HG02970 (cell line): ENCODE measurements at regions not wholly inside any gene's neighbourhood (a gene's known extent, or its start where the extent isn't known, plus 50 kb on each side); places are given as distances from the start of the nearest gene placed in this dataset.
"Not testable (repeated sequence)": the region's sequence is repeated elsewhere in the genome, so short reads cannot be mapped to it uniquely, and the experiment has no call there.

ENCODE experiments used
- ATAC-seq: cut with Tn5 transposase; IDR thresholded peaks from one replicate; pipeline ENCODE4 v1.9.1; 2021; ENCODE audit warnings: mild to moderate bottlenecking, moderate library complexity, moderate number of reproducible peaks; ENCODE audit not compliant: unreplicated experiment, low FRiP score

- ATAC-seq, result no peak
These were observed 54.7 kb upstream of the NRIP1 start for GRCh38 chr21:15119486-15119885.

GRCh38 chr21:15121097-15121654 is 56.4 kb upstream of the NRIP1 start:
- ATAC-seq, result no peak

GRCh38 chr21:15121655-15122120 is 56.9 kb upstream of the NRIP1 start:
- no peak for ATAC-seq

GRCh38 chr21:15122241-15122640 is 57.4 kb upstream of the NRIP1 start:
- no peak for ATAC-seq

GRCh38 chr21:15124731-15125130 is 59.9 kb upstream of the NRIP1 start:
- ATAC-seq, result no peak

GRCh38 chr21:15126948-15127347 is 62.1 kb upstream of the NRIP1 start:
- ATAC-seq, result no peak

- no peak for ATAC-seq
These were observed 62.6 kb upstream of the NRIP1 start for GRCh38 chr21:15127437-15127836.

- ATAC-seq, result no peak
These were observed 63.5 kb upstream of the NRIP1 start for GRCh38 chr21:15128267-15128666.

GRCh38 chr21:15128714-15129113 is 63.9 kb upstream of the NRIP1 start:
- ATAC-seq, result not testable (repeated sequence)

- no peak for ATAC-seq
These were observed 65.5 kb upstream of the NRIP1 start for GRCh38 chr21:15130326-15130725.

- ATAC-seq, result no peak
These were observed 66.0 kb upstream of the NRIP1 start for GRCh38 chr21:15130751-15131150.

GRCh38 chr21:15132781-15133180 is 68.0 kb upstream of the NRIP1 start:
- ATAC-seq, result no peak

GRCh38 chr21:15134701-15135470 is 70.1 kb upstream of the NRIP1 start:
- no peak for ATAC-seq

GRCh38 chr21:15135867-15136629 is 71.2 kb upstream of the NRIP1 start:
- no peak for ATAC-seq

GRCh38 chr21:15138490-15138889 is 73.7 kb upstream of the NRIP1 start:
- no peak for ATAC-seq

- no peak for ATAC-seq
These were observed 75.1 kb upstream of the NRIP1 start for GRCh38 chr21:15139898-15140297.

- no peak for ATAC-seq
These were observed 75.7 kb upstream of the NRIP1 start for GRCh38 chr21:15140321-15141019.

- ATAC-seq, result no peak
These were observed 76.6 kb upstream of the NRIP1 start for GRCh38 chr21:15141261-15141970.

GRCh38 chr21:15144026-15144425 is 79.2 kb upstream of the NRIP1 start:
- ATAC-seq, result no peak

GRCh38 chr21:15148437-15148836 is 83.6 kb upstream of the NRIP1 start:
- ATAC-seq, result no peak
